Lower leg skin (tissue), 3 donors: ENCODE measurements at regions not wholly inside any gene's neighbourhood (a gene's known extent, or its start where the extent isn't known, plus 50 kb on each side); places are given as distances from the start of the nearest gene placed in this dataset.

Experiments used
- CTCF ChIP-seq, 3 donors: fragments of 450-650 bp; IDR thresholded peaks; one replicate each; pipeline ENCODE4 v1.5.1; 2016; ENCODE audit warnings: antibody characterized with exemption in 3 of 3, mild to moderate bottlenecking in 3 of 3, moderate library complexity in 2 of 3
- POLR2A ChIP-seq, 2 donors: fragments of 450-650 bp; IDR thresholded peaks; one replicate each; pipeline ENCODE4 v1.6.1; 2016 to 2017; ENCODE audit warnings: antibody characterized with exemption in 2 of 2, mild to moderate bottlenecking in 1 of 2, moderate library complexity in 1 of 2

GRCh38 chr12:28877854-28878253, 271.2 kb upstream of the FAR2 start:
- TF ChIP-seq CTCF (IDR thresholded peaks at IDR 0.05) = no peak
- TF ChIP-seq POLR2A (IDR thresholded peaks at IDR 0.05) = no peak
